GDM1 (cell line): ENCODE measurements at regions not wholly inside any gene's neighbourhood (a gene's known extent, or its start where the extent isn't known, plus 50 kb on each side); places are given as distances from the start of the nearest gene placed in this dataset.

Experiments
- DNase-seq: peaks from one replicate; lab custom pipeline; 2025; lab: John Stamatoyannopoulos, UW

GRCh38 chr4:144574000-144574399 is 72.0 kb upstream of the HHIP start:
- no peak for DNase-seq

GRCh38 chr4:144574509-144574908 is 71.4 kb upstream of the HHIP start:
- DNase-seq = no peak

GRCh38 chr4:144575181-144575580 is 70.8 kb upstream of the HHIP start:
- no peak for DNase-seq

GRCh38 chr4:144578681-144579080 is 67.3 kb upstream of the HHIP start:
- no peak for DNase-seq

- no peak for DNase-seq
Observed at GRCh38 chr4:144579411-144580030, 66.4 kb upstream of the HHIP start.

GRCh38 chr4:144580430-144580829 is 65.5 kb upstream of the HHIP start:
- no peak for DNase-seq

- no peak for DNase-seq
Observed at GRCh38 chr4:144582105-144582850, 63.7 kb upstream of the HHIP start.

- DNase-seq = no peak
Observed at GRCh38 chr4:144582975-144583374, 63.0 kb upstream of the HHIP start.

- DNase-seq = no peak
Observed at GRCh38 chr4:144583658-144584057, 62.3 kb upstream of the HHIP start.

- no peak for DNase-seq
Observed at GRCh38 chr4:144584428-144584827, 61.5 kb upstream of the HHIP start.

GRCh38 chr4:144589512-144589911 is 56.4 kb upstream of the HHIP start:
- no peak for DNase-seq

- DNase-seq = no peak
Observed at GRCh38 chr4:144590020-144590419, 55.9 kb upstream of the HHIP start.

- no peak for DNase-seq
Observed at GRCh38 chr4:144591401-144591800, 54.6 kb upstream of the HHIP start.

- no peak for DNase-seq
Observed at GRCh38 chr4:144592264-144592663, 53.7 kb upstream of the HHIP start.

- no peak for DNase-seq
Observed at GRCh38 chr4:144594471-144594986, 51.4 kb upstream of the HHIP start.

- no peak for DNase-seq
Observed at GRCh38 chr4:144595681-144596080, 50.3 kb upstream of the HHIP start.
